ENCODE measurements at regions not wholly inside any gene's neighbourhood (a gene's known extent, or its start where the extent isn't known, plus 50 kb on each side); places are given as distances from the start of the nearest gene placed in this dataset.

- Histone ChIP-seq H3K79me2 (ENCODE audit: control insufficient read depth, insufficient read depth, low read length) (no peaks in the 10 kb centered on the region), H3K27ac (ENCODE audit: control insufficient read depth, insufficient read depth) (peak overlapping the region; percentile 75), H3K4me1 (ENCODE audit: control insufficient read depth, insufficient read depth, low read length) (peaks cover 24% of the 10 kb centered on the region), H3K4me2 (ENCODE audit: control insufficient read depth, insufficient read depth) (peak overlapping the region; percentile 35; the same call in 1 of the 2 replicates), H2AFZ (ENCODE audit: control insufficient read depth, low read depth, low read length) (peak overlapping the region; percentile 25), H3K9ac (ENCODE audit: control insufficient read depth, insufficient read depth, low read length) (no peak overlapping the region), H3K4me3 (no peak overlapping the region), H4K20me1 (ENCODE audit: control insufficient read depth, insufficient read depth) (no peaks in the 10 kb centered on the region), H3K27me3 (replicated peaks in 1 of 2; ENCODE audit: control insufficient read depth in 2 of 2, insufficient read depth in 2 of 2, low read length in 1 of 2) (no peaks in the 10 kb centered on the region), H3K9me3 (replicated peaks; ENCODE audit: control insufficient read depth, insufficient read depth, low read length) (no peaks in the 10 kb centered on the region), H3K36me3 (ENCODE audit: control insufficient read depth in 2 of 2, insufficient read depth in 2 of 2, low read length in 1 of 2) (no peaks in the 10 kb centered on the region)
- peak; percentile 71 for DNase-seq (ENCODE audit: low read depth, low spot score)
- POLR2A ChIA-PET = interaction anchor here (0.7 to 2.5 kb wide), 9 partner anchors 12 to 105 kb away, joined by 4 to 31 read pairs (median 9); partner anchors contain the start of genes COX20 and HNRNPU
- 4% methylated on average over 13 of the region's 13 CpGs for WGBS (ENCODE audit: insufficient coverage, insufficient replicate concordance, low lambda C conversion rate, missing lambda C conversion rate)
- FAIRE-seq = no peak
- BruUV-seq (replicated peaks) = no TSS peak
- in situ Hi-C loops (cut with MboI) = no loop called here
- peak; percentile 91 for ATAC-seq
- CTCF ChIA-PET = interaction anchor here (1.0 to 5.4 kb wide), 16 partner anchors 11 to 140 kb away, joined by 3 to 32 read pairs (median 4); partner anchors contain the start of gene HNRNPU
- RAD21 ChIA-PET (ENCODE audit: unreplicated experiment) = interaction anchor here (0.9 to 2.2 kb wide), 19 partner anchors 12 to 140 kb away, joined by 3 to 16 read pairs (median 7); partner anchors contain the start of genes COX20 and HNRNPU
- intact Hi-C loops (cut with micrococcal nuclease; ENCODE audit: unreplicated experiment) = loop anchor here (10.0 kb wide), 2 partner anchors 106 to 286 kb away; partner anchors contain the start of genes COX20 and DESI2
- SMC1A ChIA-PET (ENCODE audit: uncharacterized antibody, unreplicated experiment) = interaction anchor here (0.6 to 2.8 kb wide), 27 partner anchors 10 to 682 kb away, joined by 3 to 18 read pairs (median 6); partner anchors contain the start of gene COX20
- TF ChIP-seq BCL3 (IDR thresholded peaks at IDR 0.05; ENCODE audit: borderline replicate concordance, insufficient read depth, low read depth, low read length, poor library complexity, severe bottlenecking) = no peak
- no peak for TF ChIP-seq CBFB (IDR thresholded peaks at IDR 0.05; ENCODE audit: low read depth)
- no peak for TF ChIP-seq SMAD5 (IDR thresholded peaks at IDR 0.05; ENCODE audit: low read depth)
- no peak for TF ChIP-seq FOS (IDR thresholded peaks at IDR 0.05; ENCODE audit: borderline replicate concordance, extremely low read depth, insufficient read length)
- no peak for TF ChIP-seq TAF1 (IDR thresholded peaks at IDR 0.05; ENCODE audit: borderline replicate concordance, low read depth, low read length)
- TF ChIP-seq TCF7 (IDR thresholded peaks at IDR 0.05; ENCODE audit: borderline replicate concordance) = no peak
- TF ChIP-seq ELK1 (IDR thresholded peaks at IDR 0.05; ENCODE audit: low read depth, low read length) = no peak
- TF ChIP-seq MXI1 (IDR thresholded peaks at IDR 0.05; ENCODE audit: low read depth, low read length) = 0 out of 2 replicates have a peak, but pooled peaks have one; percentile 17
- no peak for TF ChIP-seq POU2F2 (IDR thresholded peaks at IDR 0.05; ENCODE audit: borderline replicate concordance, low read depth, low read length)
- no peak for TF ChIP-seq E2F8 (IDR thresholded peaks at IDR 0.05; ENCODE audit: low read depth, partially characterized antibody)
- no peak for TF ChIP-seq ZNF384 (IDR thresholded peaks at IDR 0.05; ENCODE audit: borderline replicate concordance, low read depth, low read length)
- no peak for TF ChIP-seq HDAC6 (IDR thresholded peaks at IDR 0.05; ENCODE audit: unreplicated experiment)
- TF ChIP-seq ZBED1 (IDR thresholded peaks at IDR 0.05; ENCODE audit: borderline replicate concordance) = no peak
- TF ChIP-seq ESRRA (IDR thresholded peaks at IDR 0.05; ENCODE audit: low read length) = no peak
- no peak for TF ChIP-seq SIN3A (IDR thresholded peaks at IDR 0.05; ENCODE audit: low read depth, low read length)
- TF ChIP-seq, protein P1, sequence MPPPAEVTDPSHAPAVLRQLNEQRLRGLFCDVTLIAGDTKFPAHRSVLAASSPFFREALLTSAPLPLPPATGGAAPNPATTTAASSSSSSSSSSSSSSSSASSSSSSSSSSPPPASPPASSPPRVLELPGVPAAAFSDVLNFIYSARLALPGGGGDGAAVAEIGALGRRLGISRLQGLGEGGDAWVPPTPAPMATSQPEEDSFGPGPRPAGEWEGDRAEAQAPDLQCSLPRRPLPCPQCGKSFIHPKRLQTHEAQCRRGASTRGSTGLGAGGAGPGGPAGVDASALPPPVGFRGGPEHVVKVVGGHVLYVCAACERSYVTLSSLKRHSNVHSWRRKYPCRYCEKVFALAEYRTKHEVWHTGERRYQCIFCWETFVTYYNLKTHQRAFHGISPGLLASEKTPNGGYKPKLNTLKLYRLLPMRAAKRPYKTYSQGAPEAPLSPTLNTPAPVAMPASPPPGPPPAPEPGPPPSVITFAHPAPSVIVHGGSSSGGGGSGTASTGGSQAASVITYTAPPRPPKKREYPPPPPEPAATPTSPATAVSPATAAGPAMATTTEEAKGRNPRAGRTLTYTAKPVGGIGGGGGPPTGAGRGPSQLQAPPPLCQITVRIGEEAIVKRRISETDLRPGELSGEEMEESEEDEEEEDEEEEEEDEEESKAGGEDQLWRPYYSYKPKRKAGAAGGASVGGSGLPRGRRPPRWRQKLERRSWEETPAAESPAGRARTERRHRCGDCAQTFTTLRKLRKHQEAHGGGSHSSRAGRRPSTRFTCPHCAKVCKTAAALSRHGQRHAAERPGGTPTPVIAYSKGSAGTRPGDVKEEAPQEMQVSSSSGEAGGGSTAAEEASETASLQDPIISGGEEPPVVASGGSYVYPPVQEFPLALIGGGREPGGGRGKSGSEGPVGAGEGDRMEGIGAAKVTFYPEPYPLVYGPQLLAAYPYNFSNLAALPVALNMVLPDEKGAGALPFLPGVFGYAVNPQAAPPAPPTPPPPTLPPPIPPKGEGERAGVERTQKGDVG (CRISPR knock-in tag; IDR thresholded peaks at IDR 0.05) = no peak
Measured at GRCh38 chr1:244941121-244941520, 76.8 kb upstream of the HNRNPU start.
